ENCODE measurements at regions not wholly inside any gene's neighbourhood (a gene's known extent, or its start where the extent isn't known, plus 50 kb on each side); places are given as distances from the start of the nearest gene placed in this dataset.

- TF ChIP-seq POLR2A (IDR thresholded peaks at IDR 0.05) (no peak), CTCF (IDR thresholded peaks at IDR 0.05) (no peak), POLR2AphosphoS5 (IDR thresholded peaks at IDR 0.05) (no peak)
These were observed 309.7 kb upstream of the ST6GAL2 start for GRCh38 chr2:107195631-107196030.

Data from stomach (tissue), 4 donors.